Retina (tissue), 1 donor: ENCODE measurements at regions not wholly inside any gene's neighbourhood (a gene's known extent, or its start where the extent isn't known, plus 50 kb on each side); places are given as distances from the start of the nearest gene placed in this dataset.

Source experiments
- DNase-seq: peaks from one replicate; pipeline ENCODE4 v3.0.0-alpha.2; 2016

- DNase-seq, result no peak
These were observed 348.0 kb downstream of the PTPRU start for GRCh38 chr1:29584362-29584761.

GRCh38 chr1:29583727-29584126 lies 347.4 kb downstream of the PTPRU start:
- no peak for DNase-seq

GRCh38 chr1:29581256-29581655 lies 344.9 kb downstream of the PTPRU start:
- no peak for DNase-seq

GRCh38 chr1:29579821-29580425 lies 343.6 kb downstream of the PTPRU start:
- DNase-seq, result no peak

GRCh38 chr1:29577512-29577911 lies 341.2 kb downstream of the PTPRU start:
- DNase-seq, result peak; percentile 32

- no peak for DNase-seq
These were observed 340.2 kb downstream of the PTPRU start for GRCh38 chr1:29576510-29576909.

GRCh38 chr1:29575826-29576225 lies 339.5 kb downstream of the PTPRU start:
- no peak for DNase-seq

- no peak for DNase-seq
These were observed 339.0 kb downstream of the PTPRU start for GRCh38 chr1:29575277-29575676.

- no peak for DNase-seq
These were observed 338.5 kb downstream of the PTPRU start for GRCh38 chr1:29574871-29575270.

GRCh38 chr1:29569971-29570634 lies 333.8 kb downstream of the PTPRU start:
- no peak for DNase-seq

GRCh38 chr1:29567257-29567656 lies 330.9 kb downstream of the PTPRU start:
- DNase-seq, result no peak

- no peak for DNase-seq
These were observed 329.2 kb downstream of the PTPRU start for GRCh38 chr1:29565490-29565889.

GRCh38 chr1:29563571-29563970 lies 327.2 kb downstream of the PTPRU start:
- DNase-seq, result no peak

- DNase-seq, result no peak
These were observed 326.8 kb downstream of the PTPRU start for GRCh38 chr1:29563092-29563491.

GRCh38 chr1:29559056-29559455 lies 322.7 kb downstream of the PTPRU start:
- DNase-seq, result no peak

- DNase-seq, result no peak
These were observed 321.6 kb downstream of the PTPRU start for GRCh38 chr1:29557701-29558600.

- no peak for DNase-seq
These were observed 320.7 kb downstream of the PTPRU start for GRCh38 chr1:29557066-29557465.

- no peak for DNase-seq
These were observed 320.3 kb downstream of the PTPRU start for GRCh38 chr1:29556657-29557056.

- DNase-seq, result no peak
These were observed 318.8 kb downstream of the PTPRU start for GRCh38 chr1:29555043-29555620.

GRCh38 chr1:29554208-29554778 lies 318.0 kb downstream of the PTPRU start:
- no peak for DNase-seq

GRCh38 chr1:29551123-29551936 lies 315.0 kb downstream of the PTPRU start:
- no peak for DNase-seq
